ENCODE measurements at regions not wholly inside any gene's neighbourhood (a gene's known extent, or its start where the extent isn't known, plus 50 kb on each side); places are given as distances from the start of the nearest gene placed in this dataset.

DNA sequence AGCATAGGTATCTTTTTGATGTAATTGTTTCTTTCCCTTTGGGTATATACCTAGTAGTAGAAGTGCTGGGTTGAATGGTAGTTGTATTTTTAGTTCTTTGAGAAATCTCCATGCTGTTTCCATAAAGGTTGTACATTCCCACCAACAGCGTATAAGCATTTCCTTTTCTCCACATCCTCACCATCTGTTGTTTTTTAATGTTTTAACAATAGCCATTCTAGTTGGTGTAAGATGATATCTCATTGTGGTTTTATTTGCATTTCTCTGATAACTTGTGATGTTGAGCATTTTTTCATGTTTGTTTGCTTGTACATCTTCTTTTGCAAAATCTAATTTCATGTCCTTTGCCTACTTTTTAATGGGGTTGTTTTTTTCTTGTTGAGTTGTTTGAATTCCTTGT lies 80.0 kb upstream of the TMC3 start:
- Histone ChIP-seq H3K27ac (no peak overlapping the region), H3K4me3 (no peak overlapping the region), H3K27me3 (no peaks in the 10 kb centered on the region), H3K9me3 (no peaks in the 10 kb centered on the region), H3K36me3 (no peaks in the 10 kb centered on the region), H3K4me1 (no peaks in the 10 kb centered on the region)
- no peak for DNase-seq
- TF ChIP-seq POLR2A (IDR thresholded peaks at IDR 0.05) = no peak
- TF ChIP-seq, protein P1, sequence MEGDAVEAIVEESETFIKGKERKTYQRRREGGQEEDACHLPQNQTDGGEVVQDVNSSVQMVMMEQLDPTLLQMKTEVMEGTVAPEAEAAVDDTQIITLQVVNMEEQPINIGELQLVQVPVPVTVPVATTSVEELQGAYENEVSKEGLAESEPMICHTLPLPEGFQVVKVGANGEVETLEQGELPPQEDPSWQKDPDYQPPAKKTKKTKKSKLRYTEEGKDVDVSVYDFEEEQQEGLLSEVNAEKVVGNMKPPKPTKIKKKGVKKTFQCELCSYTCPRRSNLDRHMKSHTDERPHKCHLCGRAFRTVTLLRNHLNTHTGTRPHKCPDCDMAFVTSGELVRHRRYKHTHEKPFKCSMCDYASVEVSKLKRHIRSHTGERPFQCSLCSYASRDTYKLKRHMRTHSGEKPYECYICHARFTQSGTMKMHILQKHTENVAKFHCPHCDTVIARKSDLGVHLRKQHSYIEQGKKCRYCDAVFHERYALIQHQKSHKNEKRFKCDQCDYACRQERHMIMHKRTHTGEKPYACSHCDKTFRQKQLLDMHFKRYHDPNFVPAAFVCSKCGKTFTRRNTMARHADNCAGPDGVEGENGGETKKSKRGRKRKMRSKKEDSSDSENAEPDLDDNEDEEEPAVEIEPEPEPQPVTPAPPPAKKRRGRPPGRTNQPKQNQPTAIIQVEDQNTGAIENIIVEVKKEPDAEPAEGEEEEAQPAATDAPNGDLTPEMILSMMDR (IDR thresholded peaks at IDR 0.05) = no peak
- intact Hi-C loops (cut with DNase I; ENCODE audit: low total_unique reads) = no loop called here

DNA sequence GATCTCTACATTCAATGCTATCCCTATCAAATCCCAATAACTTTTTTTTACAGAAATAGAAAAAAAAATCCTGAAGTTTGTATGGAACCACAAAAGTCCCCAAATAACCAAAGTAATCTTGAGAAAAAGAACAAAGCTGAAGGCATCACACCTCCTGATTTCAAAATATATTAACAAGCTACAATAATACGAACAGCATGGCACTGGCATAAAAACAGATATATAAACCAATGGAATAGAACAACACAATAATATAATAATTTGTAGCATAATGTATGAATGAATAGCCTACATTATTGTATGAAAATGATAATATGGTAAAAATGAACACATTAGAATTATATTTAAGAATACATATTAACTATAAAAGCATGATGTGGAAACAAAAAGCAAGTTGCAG lies 76.7 kb upstream of the TMC3 start:
- DNase-seq = no peak
- intact Hi-C loops (cut with DNase I; ENCODE audit: low total_unique reads) = no loop called here
- Histone ChIP-seq H3K36me3 (no peaks in the 10 kb centered on the region), H3K27me3 (no peaks in the 10 kb centered on the region), H3K4me1 (no peaks in the 10 kb centered on the region), H3K27ac (no peak overlapping the region), H3K4me3 (no peak overlapping the region), H3K9me3 (peaks cover 0 to 8% of the 10 kb centered on the region in 2 donors)
- TF ChIP-seq, protein P1 (IDR thresholded peaks at IDR 0.05) = no peak
- TF ChIP-seq POLR2A (IDR thresholded peaks at IDR 0.05) = no peak

DNA sequence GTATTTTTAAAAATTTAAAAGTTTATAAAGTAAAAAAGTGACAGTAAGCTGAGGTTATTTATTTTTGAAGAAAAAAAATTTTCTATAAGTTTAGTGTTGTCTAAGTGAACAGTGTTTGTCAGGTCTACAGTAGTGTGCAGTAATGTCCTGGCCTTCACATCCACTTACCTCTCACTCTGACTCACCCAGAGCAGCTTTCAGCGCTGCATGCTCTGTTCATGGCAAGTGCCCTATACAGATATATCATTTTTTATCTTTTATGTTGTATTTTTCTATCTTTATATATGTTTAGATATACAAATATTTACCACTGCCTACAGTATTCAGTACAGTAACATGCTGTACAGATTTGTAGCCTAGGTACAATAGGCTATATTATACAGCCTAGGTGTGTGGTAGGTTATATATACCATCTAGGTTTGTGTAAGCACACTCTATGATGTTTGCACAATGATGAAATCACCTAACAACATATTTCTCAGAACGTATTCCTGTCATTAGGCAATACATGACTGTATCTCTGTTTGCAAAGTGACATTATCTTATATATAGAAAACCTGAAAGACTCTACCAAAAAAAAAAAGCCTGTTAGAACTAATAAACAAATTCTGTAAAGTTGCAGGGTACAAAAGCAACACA lies 75.9 kb upstream of the TMC3 start:
- peaks cover 0 to 8% of the 10 kb centered on the region in 2 donors for H3K9me3 ChIP-seq
- H3K4me1 ChIP-seq = no peaks in the 10 kb centered on the region
- no peak for TF ChIP-seq POLR2A (IDR thresholded peaks at IDR 0.05)
- TF ChIP-seq, protein P1 (IDR thresholded peaks at IDR 0.05) = no peak
- H3K27ac ChIP-seq = no peak overlapping the region
- H3K4me3 ChIP-seq = no peak overlapping the region
- no peaks in the 10 kb centered on the region for H3K36me3 ChIP-seq
- intact Hi-C loops (cut with DNase I; ENCODE audit: low total_unique reads) = no loop called here
- no peak for DNase-seq
- H3K27me3 ChIP-seq = no peaks in the 10 kb centered on the region

DNA sequence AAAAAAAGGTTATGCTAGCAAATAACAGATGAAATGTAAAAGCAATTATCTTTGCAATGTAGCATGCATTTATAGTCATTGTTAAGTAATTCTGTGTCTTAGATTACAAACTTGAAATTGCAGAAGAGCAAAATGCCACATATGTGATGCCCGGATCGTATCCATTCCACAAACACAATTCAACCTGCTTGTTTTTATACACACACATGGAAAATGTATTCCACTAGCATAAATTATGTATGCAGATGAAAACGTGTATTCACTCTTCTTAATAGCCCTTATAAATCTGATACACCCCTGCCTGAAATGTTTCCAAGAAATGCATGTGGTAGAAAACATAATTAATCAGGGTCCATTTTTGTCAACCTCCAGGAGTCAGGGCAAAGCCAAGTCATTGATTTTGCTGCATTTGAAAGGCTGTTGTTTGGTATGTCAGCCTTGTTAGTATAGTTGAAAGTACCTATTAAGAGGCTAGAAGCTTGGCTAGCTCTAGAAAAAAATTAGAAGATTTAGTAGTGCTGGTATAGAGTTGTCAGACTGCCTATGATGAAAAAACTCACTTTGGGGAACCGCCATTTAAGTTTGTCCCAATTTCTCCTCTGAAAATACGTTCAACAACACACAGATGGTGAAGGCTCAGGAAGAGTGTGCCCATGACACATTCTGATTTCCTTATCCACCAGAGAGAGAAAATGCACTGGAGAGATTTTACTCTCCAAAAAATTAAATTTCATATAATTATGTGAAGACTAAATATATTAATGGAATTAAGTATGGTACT lies 69.2 kb upstream of the TMC3 start:
- Histone ChIP-seq H3K4me3 (no peak overlapping the region), H3K36me3 (no peaks in the 10 kb centered on the region), H3K9me3 (peaks cover 0 to 8% of the 10 kb centered on the region in 2 donors), H3K27ac (no peak overlapping the region), H3K27me3 (no peaks in the 10 kb centered on the region), H3K4me1 (no peaks in the 10 kb centered on the region)
- TF ChIP-seq, protein P1 (IDR thresholded peaks at IDR 0.05) = no peak
- TF ChIP-seq POLR2A (IDR thresholded peaks at IDR 0.05) = no peak
- intact Hi-C loops (cut with DNase I; ENCODE audit: low total_unique reads) = no loop called here
- no peak for DNase-seq

DNA sequence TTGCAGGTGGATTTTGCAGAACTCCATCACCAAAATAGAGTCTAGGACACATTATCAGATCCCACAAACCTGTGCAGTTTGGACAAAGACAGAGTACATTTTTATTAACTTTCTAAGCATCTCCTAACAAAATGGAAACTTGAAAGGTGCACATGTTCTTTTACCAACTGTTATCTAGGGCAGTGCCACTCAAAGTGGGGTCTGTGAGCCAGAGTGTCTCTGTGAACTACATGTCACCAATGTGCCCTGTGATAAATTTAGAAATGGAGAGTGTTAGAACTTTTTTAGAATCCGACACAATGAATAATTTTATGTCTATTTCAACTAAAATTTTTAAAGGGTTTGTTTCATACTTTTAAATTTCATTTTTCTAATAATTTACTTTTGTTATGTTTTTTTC lies 68.4 kb upstream of the TMC3 start:
- TF ChIP-seq, protein P1 (IDR thresholded peaks at IDR 0.05) = no peak
- no peak for TF ChIP-seq POLR2A (IDR thresholded peaks at IDR 0.05)
- H3K27me3 ChIP-seq = no peaks in the 10 kb centered on the region
- intact Hi-C loops (cut with DNase I; ENCODE audit: low total_unique reads) = no loop called here
- H3K4me3 ChIP-seq = no peak overlapping the region
- no peak for DNase-seq
- H3K9me3 ChIP-seq = peaks cover 0 to 8% of the 10 kb centered on the region in 2 donors
- no peaks in the 10 kb centered on the region for H3K4me1 ChIP-seq
- H3K36me3 ChIP-seq = no peaks in the 10 kb centered on the region
- no peak overlapping the region for H3K27ac ChIP-seq
